GM18505 (cell line): ENCODE measurements at regions not wholly inside any gene's neighbourhood (a gene's known extent, or its start where the extent isn't known, plus 50 kb on each side); places are given as distances from the start of the nearest gene placed in this dataset.

Experiments
- ATAC-seq: cut with Tn5 transposase; IDR thresholded peaks from one replicate; pipeline ENCODE4 v1.9.1; 2021; ENCODE audit not compliant: unreplicated experiment
- POLR2A ChIP-seq: IDR thresholded peaks from 4 replicates; pipeline ENCODE4 v1.6.1; 2011; ENCODE audit warnings: borderline replicate concordance; ENCODE audit not compliant: insufficient read depth, insufficient read length; ENCODE audit errors: extremely low read depth

GRCh38 chr10:56585447-56586171, 224.6 kb upstream of the ZWINT start:
- no peak for ATAC-seq
- no peak for TF ChIP-seq POLR2A

DNA sequence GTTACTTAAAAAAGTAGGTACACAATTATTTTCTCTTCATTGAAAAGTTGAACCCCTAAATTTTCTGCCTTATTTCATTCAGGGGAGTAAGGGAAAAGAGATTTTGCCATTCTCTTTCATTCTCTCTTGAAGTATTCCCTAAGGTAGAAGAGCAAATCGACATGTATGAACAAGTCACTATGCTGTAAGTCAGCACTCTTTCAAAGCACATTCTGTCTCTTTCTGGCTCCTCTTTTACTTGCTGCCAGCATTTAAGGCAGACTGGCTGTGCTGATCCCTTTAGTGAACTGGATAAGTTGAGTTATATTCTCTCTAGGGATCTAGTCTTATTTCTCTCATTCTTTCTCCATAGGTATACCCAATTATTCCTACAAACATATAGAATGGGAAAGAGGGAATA, 222.3 kb upstream of the ZWINT start:
- no peak for ATAC-seq
- no peak for TF ChIP-seq POLR2A

- no peak for TF ChIP-seq POLR2A
- ATAC-seq, result no peak
Measured at GRCh38 chr10:56567580-56567979, 206.5 kb upstream of the ZWINT start.

GRCh38 chr10:56561336-56561735, 200.3 kb upstream of the ZWINT start:
- no peak for TF ChIP-seq POLR2A
- ATAC-seq, result no peak

DNA sequence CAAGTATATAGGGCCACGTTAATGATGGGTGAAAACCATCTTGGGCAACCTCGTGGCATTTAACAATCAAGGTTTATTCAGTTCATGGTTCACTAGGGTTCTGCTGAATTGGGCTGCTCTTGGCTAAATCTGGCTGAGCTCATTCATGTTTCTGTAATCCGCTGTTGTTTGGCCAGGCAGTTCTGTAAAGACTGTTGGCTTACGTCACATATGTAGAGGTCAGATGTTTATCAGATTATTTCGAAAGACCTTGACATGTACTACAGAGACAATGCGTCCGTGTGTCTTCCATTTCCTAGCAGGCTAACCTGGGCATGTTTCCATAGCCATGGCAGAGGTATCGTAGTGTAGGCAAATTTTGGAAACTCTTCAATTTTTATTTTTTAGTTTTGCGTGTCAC, 190.0 kb upstream of the ZWINT start:
- ATAC-seq, result no peak
- no peak for TF ChIP-seq POLR2A

DNA sequence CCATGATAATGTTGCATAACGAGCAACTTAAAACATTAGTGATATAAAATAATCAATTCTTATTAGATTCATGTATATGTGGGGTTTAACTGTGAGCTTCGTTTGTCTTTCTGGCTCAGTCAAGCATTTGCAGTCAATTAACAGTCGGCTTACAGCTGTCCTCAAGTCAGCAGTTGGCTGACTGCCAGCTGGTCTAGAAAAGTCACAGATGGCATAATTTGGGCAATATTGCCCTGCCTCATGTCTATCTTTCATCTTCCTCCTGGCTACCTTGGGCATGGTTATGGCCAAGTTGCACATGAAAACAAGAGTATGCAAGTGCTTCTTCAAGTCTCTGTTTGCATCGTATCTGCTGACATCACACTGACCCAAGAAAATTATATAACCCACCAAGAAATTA, 186.1 kb upstream of the ZWINT start:
- no peak for TF ChIP-seq POLR2A
- no peak for ATAC-seq

GRCh38 chr10:56537984-56538383, 176.9 kb upstream of the ZWINT start:
- no peak for ATAC-seq
- TF ChIP-seq POLR2A, result no peak

DNA sequence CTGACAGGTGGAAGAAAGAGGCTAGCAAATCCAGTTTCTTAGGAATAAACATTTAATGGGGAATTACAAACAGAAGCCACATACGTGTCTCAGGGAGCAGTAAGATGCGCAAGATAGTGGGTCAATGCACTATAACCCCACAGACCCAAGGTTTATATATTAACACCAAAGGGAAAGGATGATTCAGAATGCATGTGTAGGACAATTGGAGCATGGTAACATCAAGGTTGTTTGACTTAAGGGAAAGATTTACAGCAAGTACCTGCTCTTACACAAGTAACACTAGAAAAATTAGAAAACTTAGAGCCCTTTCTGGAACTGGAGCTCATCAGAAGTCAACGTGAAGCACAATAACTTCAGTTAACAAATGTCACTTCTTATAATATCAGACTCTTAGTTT, 161.1 kb upstream of the ZWINT start:
- TF ChIP-seq POLR2A, result no peak

DNA sequence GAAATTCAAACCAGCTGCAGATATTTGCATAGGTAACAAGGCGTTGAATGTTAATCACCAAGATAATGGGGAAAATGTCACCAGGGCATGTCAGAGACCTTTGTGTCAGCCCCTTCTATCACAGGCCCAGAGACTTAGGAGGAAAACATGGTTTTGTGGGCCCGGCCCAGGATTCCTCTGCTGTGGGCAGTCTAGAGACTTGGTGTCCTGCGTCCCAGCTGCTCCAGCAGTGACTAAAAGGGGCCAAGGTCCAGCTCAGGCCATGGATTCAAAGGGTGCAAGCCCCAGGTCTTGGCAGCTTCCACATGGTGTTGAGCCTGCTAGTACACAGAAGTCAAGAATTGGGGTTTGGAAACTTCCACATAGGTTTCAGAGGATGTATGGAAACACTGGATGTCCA, 147.5 kb upstream of the ZWINT start:
- no peak for ATAC-seq
- no peak for TF ChIP-seq POLR2A

More for the DNA sequence above, 161.1 kb upstream of the ZWINT start:
- ATAC-seq, result no peak

DNA sequence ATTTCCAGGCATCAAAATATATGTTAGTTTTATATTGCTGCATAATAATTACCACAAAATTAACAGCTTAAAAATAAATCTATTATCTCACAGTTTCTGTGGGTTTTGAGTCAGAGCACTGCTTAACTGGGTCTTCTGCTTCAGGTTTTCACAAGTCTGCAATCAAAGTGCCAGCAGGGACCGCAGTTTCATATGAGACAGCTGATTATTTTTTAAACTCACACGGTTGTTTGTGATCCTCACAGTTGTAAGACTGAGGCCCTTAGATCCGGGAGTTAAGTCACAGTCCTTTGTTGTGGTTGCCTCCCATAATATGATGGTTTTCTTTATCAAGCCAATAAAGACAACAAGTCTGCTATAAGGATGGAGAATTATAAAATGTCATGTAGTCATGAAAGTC, 146.0 kb upstream of the ZWINT start:
- no peak for TF ChIP-seq POLR2A
- no peak for ATAC-seq

GRCh38 chr10:56505555-56505954, 144.5 kb upstream of the ZWINT start:
- ATAC-seq, result no peak
- no peak for TF ChIP-seq POLR2A

- ATAC-seq, result no peak
Measured at GRCh38 chr10:56496186-56496486, 135.1 kb upstream of the ZWINT start.

DNA sequence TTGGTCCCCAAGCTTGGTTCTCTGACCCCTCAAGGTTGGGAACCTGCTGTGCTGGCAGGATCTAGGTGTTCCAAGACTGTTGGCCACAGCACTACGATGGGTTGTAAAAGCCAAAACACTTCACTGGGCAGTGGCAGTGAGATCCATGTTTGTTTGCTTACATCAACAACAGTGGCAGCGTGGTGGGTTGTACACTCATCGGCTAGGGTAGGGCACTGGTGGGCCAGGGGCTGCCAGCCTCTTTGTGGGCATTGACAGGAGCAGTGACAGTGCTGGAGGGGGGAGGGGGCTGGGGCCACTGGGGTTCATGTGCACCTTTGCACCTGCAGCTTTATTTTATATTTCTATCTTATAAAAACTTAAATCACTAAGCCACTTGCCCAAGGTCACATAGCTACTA, 126.7 kb upstream of the ZWINT start:
- no peak for TF ChIP-seq POLR2A

More at GRCh38 chr10:56496186-56496486, 135.1 kb upstream of the ZWINT start:
- no peak for TF ChIP-seq POLR2A

GRCh38 chr10:56481521-56482091, 120.5 kb upstream of the ZWINT start:
- ATAC-seq, result no peak
- TF ChIP-seq POLR2A, result no peak

More for the DNA sequence above, 126.7 kb upstream of the ZWINT start:
- ATAC-seq, result no peak
